Hepatocyte (in vitro differentiated cells): ENCODE measurements at regions not wholly inside any gene's neighbourhood (a gene's known extent, or its start where the extent isn't known, plus 50 kb on each side); places are given as distances from the start of the nearest gene placed in this dataset.
A peak's percentile ranks its signal among the peaks of the same experiment; 100 is the strongest.

ENCODE experiments used
- DNase-seq: peaks from one replicate; pipeline ENCODE4 v3.0.0-alpha.2; 2016; ENCODE audit warnings: low spot score
- H2AFZ ChIP-seq: fragments of 200-600 bp; sonication (generic); 2 replicates; pipeline ENCODE4 v1.6.0; 2016; ENCODE audit warnings: antibody characterized with exemption, mild to moderate bottlenecking
- H3K27ac ChIP-seq: fragments of 200-600 bp; sonication (generic); 2 replicates; pipeline ENCODE4 v1.5.1; 2016; ENCODE audit warnings: mild to moderate bottlenecking
- H3K27me3 ChIP-seq: fragments of 200-600 bp; sonication (generic); 2 replicates; pipeline ENCODE4 v1.6.1; 2016
- H3K36me3 ChIP-seq: fragments of 200-600 bp; sonication (generic); replicated peaks from 2 replicates; pipeline ENCODE4 v1.5.1; 2016; ENCODE audit warnings: low read depth; ENCODE audit not compliant: insufficient read depth
- H3K4me1 ChIP-seq: fragments of 200-600 bp; sonication (generic); 2 replicates; pipeline ENCODE4 v1.5.1; 2016; ENCODE audit warnings: mild to moderate bottlenecking, moderate library complexity; ENCODE audit not compliant: insufficient read depth
- H3K4me2 ChIP-seq: fragments of 200-600 bp; sonication (generic); 2 replicates; pipeline ENCODE4 v1.6.0; 2016
- H3K4me3 ChIP-seq: fragments of 200-600 bp; sonication (generic); 2 replicates; pipeline ENCODE4 v1.5.1; 2016; ENCODE audit warnings: mild to moderate bottlenecking
- H3K79me2 ChIP-seq: fragments of 200-600 bp; sonication (generic); 2 replicates; pipeline ENCODE4 v1.6.0; 2017; ENCODE audit warnings: mild to moderate bottlenecking
- H3K9me2 ChIP-seq: fragments of 200-600 bp; sonication (generic); replicated peaks from 2 replicates; pipeline ENCODE4 v1.6.0; 2017; ENCODE audit warnings: mild to moderate bottlenecking; ENCODE audit not compliant: insufficient read depth
- H3K9me3 ChIP-seq: fragments of 200-600 bp; sonication (generic); 2 replicates; pipeline ENCODE4 v1.5.1; 2016; ENCODE audit warnings: low read depth, mild to moderate bottlenecking
- H4K20me1 ChIP-seq: fragments of 200-600 bp; sonication (generic); 2 replicates; pipeline ENCODE4 v1.6.0; 2016; ENCODE audit warnings: mild to moderate bottlenecking; ENCODE audit not compliant: insufficient read depth, poor library complexity, severe bottlenecking
- EZH2 ChIP-seq: fragments of 200-600 bp; sonication (generic); IDR thresholded peaks from 2 replicates; pipeline ENCODE4 v1.6.1; 2016; ENCODE audit warnings: antibody characterized with exemption, mild to moderate bottlenecking, borderline replicate concordance
- EZH2phosphoT487 ChIP-seq: fragments of 200-600 bp; sonication (generic); IDR thresholded peaks from one replicate; pipeline ENCODE4 v1.6.1; 2018; ENCODE audit warnings: antibody characterized with exemption, mild to moderate bottlenecking, low read depth, moderate library complexity; ENCODE audit not compliant: unreplicated experiment, severe bottlenecking
- WGBS: methylation state at CpG from one replicate; pipeline ENCODE4 v1.1.6; 2016; ENCODE audit warnings: low lambda C conversion rate; ENCODE audit errors: missing lambda C conversion rate; 5-methylcytosine and 5-hydroxymethylcytosine counted together
- TF ChIP-seq, protein P1 (sequence below): fragments of 200-600 bp; sonication (generic); IDR thresholded peaks from 2 replicates; pipeline ENCODE4 v1.5.1; 2016; ENCODE audit warnings: antibody characterized with exemption, mild to moderate bottlenecking; ENCODE audit not compliant: poor library complexity

- Histone ChIP-seq H2AFZ (no peak overlapping the region), H3K27me3 (no peaks in the 10 kb centered on the region), H3K4me2 (no peak overlapping the region), H3K79me2 (no peaks in the 10 kb centered on the region), H3K9me2 (no peaks in the 10 kb centered on the region), H3K36me3 (no peaks in the 10 kb centered on the region), H3K9me3 (no peaks in the 10 kb centered on the region), H3K4me3 (no peak overlapping the region), H4K20me1 (no peaks in the 10 kb centered on the region), H3K4me1 (peaks cover 4% of the 10 kb centered on the region), H3K27ac (no peak overlapping the region)
- no peak for DNase-seq
- TF ChIP-seq EZH2 (no peak), EZH2phosphoT487 (no peak)
- TF ChIP-seq, protein P1, sequence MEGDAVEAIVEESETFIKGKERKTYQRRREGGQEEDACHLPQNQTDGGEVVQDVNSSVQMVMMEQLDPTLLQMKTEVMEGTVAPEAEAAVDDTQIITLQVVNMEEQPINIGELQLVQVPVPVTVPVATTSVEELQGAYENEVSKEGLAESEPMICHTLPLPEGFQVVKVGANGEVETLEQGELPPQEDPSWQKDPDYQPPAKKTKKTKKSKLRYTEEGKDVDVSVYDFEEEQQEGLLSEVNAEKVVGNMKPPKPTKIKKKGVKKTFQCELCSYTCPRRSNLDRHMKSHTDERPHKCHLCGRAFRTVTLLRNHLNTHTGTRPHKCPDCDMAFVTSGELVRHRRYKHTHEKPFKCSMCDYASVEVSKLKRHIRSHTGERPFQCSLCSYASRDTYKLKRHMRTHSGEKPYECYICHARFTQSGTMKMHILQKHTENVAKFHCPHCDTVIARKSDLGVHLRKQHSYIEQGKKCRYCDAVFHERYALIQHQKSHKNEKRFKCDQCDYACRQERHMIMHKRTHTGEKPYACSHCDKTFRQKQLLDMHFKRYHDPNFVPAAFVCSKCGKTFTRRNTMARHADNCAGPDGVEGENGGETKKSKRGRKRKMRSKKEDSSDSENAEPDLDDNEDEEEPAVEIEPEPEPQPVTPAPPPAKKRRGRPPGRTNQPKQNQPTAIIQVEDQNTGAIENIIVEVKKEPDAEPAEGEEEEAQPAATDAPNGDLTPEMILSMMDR, result no peak
- 89% methylated on average over 20 of the region's 20 CpGs for WGBS
Observed at GRCh38 chr17:77006971-77007649, 133.7 kb upstream of the SEC14L1 start.

- H2AFZ ChIP-seq, result no peak overlapping the region
- no peak overlapping the region for H3K4me3 ChIP-seq
- H3K4me1 ChIP-seq, result no peaks in the 10 kb centered on the region
- no peaks in the 10 kb centered on the region for H3K9me2 ChIP-seq
- H4K20me1 ChIP-seq, result no peaks in the 10 kb centered on the region
- no peak overlapping the region for H3K27ac ChIP-seq
- no peaks in the 10 kb centered on the region for H3K9me3 ChIP-seq
- DNase-seq, result no peak
- no peaks in the 10 kb centered on the region for H3K36me3 ChIP-seq
- H3K79me2 ChIP-seq, result no peaks in the 10 kb centered on the region
- H3K27me3 ChIP-seq, result no peaks in the 10 kb centered on the region
- 91% methylated on average over 2 of the region's 2 CpGs for WGBS
- no peak for TF ChIP-seq EZH2phosphoT487
- H3K4me2 ChIP-seq, result no peak overlapping the region
Observed at GRCh38 chr17:77009877-77010276, 130.9 kb upstream of the SEC14L1 start.

- Histone ChIP-seq H3K79me2 (no peaks in the 10 kb centered on the region), H4K20me1 (no peaks in the 10 kb centered on the region), H3K4me1 (no peaks in the 10 kb centered on the region), H3K4me2 (no peak overlapping the region), H3K9me2 (no peaks in the 10 kb centered on the region), H3K27me3 (no peaks in the 10 kb centered on the region), H2AFZ (no peak overlapping the region), H3K36me3 (no peaks in the 10 kb centered on the region), H3K4me3 (no peak overlapping the region), H3K27ac (no peak overlapping the region), H3K9me3 (no peaks in the 10 kb centered on the region)
- TF ChIP-seq EZH2phosphoT487 (no peak), EZH2 (no peak)
- TF ChIP-seq, protein P1, result no peak
- DNase-seq, result no peak
Observed at GRCh38 chr17:77010667-77011066, 130.1 kb upstream of the SEC14L1 start.

DNA sequence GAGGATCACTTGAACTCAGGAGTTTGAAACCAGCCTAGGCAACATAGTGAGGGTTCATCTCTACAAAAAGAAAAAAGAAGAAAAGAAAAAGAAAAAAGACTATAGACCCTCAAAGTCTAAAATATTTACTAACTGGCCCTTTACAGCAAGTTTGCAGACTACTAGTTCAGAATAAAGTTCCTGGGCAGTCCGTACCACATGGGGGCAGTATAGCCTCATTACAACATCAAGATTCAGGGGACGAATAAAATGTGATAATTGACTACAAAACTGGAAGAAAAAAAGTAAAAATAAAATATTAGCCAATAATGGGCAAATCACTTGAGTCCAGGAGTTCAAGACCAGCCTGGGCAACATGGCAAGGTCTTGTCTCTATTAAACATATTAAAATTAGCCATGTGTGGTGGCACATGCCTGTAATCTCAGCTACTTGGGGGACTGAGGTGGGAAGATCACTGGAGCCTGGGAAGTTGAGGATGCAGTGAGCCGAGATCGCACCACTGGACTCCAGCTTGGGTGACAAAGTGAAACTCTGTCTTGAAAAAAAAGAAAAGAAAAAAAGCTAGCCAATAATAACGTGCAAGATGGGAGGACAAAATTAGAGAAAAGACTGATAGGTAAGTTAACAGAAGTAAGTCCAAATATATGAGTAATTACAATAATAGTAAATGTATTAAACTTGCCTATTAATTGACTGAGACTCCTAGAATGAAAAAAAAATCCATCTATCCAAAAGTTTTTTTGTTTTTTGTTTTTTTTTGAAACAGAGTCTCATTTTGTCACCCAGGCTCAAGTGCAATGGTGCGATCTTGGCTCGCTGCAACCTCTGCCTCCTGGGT is 129.4 kb upstream of the SEC14L1 start:
- Histone ChIP-seq H3K4me3 (no peak overlapping the region), H3K4me2 (no peak overlapping the region), H3K27me3 (no peaks in the 10 kb centered on the region), H3K36me3 (no peaks in the 10 kb centered on the region), H3K9me2 (no peaks in the 10 kb centered on the region), H3K27ac (no peak overlapping the region), H4K20me1 (no peaks in the 10 kb centered on the region), H2AFZ (no peak overlapping the region), H3K9me3 (no peaks in the 10 kb centered on the region), H3K79me2 (no peaks in the 10 kb centered on the region), H3K4me1 (no peaks in the 10 kb centered on the region)
- 70% methylated on average over 7 of the region's 7 CpGs for WGBS
- TF ChIP-seq EZH2, result no peak
- TF ChIP-seq, protein P1, result peak; percentile 59
- peak; percentile 63 for DNase-seq
